ENCODE measurements at regions not wholly inside any gene's neighbourhood (a gene's known extent, or its start where the extent isn't known, plus 50 kb on each side); places are given as distances from the start of the nearest gene placed in this dataset.

- ChIA-PET CTCF (no interaction called here), POLR2A (no interaction called here)
- no peak for TF ChIP-seq POLR2AphosphoS5 (IDR thresholded peaks at IDR 0.05; ENCODE audit: low read depth, low read length)
- no peak for TF ChIP-seq TCF7L2 (IDR thresholded peaks at IDR 0.05; ENCODE audit: low read depth, low read length)
- no peak for TF ChIP-seq CTCF (IDR thresholded peaks at IDR 0.05)
- no peak for TF ChIP-seq REST (IDR thresholded peaks at IDR 0.05; ENCODE audit: insufficient read depth in 1 of 2, low read depth in 2 of 2, low read length in 1 of 2)
- no peak for TF ChIP-seq SIN3A (IDR thresholded peaks at IDR 0.05; ENCODE audit: borderline replicate concordance, insufficient read depth, low read depth, low read length)
- BruUV-seq (replicated peaks), result no TSS peak
- Histone ChIP-seq H3K27ac (ENCODE audit: low read length) (no peak overlapping the region), H3K4me1 (ENCODE audit: control insufficient read depth, insufficient read depth, low read length) (no peaks in the 10 kb centered on the region), H3K4me3 (ENCODE audit: low read depth in 2 of 2, low read length in 2 of 2) (no peak overlapping the region), H3K36me3 (ENCODE audit: control insufficient read depth, insufficient read depth, low read length) (no peaks in the 10 kb centered on the region), H3K27me3 (ENCODE audit: control insufficient read depth, insufficient read depth, low read length) (no peaks in the 10 kb centered on the region), H3K9me3 (ENCODE audit: control insufficient read depth, insufficient read depth, low read depth, low read length) (no peaks in the 10 kb centered on the region)
- in situ Hi-C loops (cut with HindIII; ENCODE audit: low pct_unique_long_range_greater_than_20kb, low sequenced_read_pairs) (no loop called here), intact Hi-C loops (cut with micrococcal nuclease; ENCODE audit: unreplicated experiment) (no loop called here)
- DNase-seq (ENCODE audit: low read depth, low spot score) (no peak), ATAC-seq (no peak)
Observed at GRCh38 chr16:79923431-79923830, 322.9 kb upstream of the MAF start.

GRCh38 chr16:79920685-79921084 lies 320.1 kb upstream of the MAF start:
- no peaks in the 10 kb centered on the region for H3K36me3 ChIP-seq (ENCODE audit: control insufficient read depth, insufficient read depth, low read length)
- no peaks in the 10 kb centered on the region for H3K9me3 ChIP-seq (ENCODE audit: control insufficient read depth, insufficient read depth, low read depth, low read length)
- no peaks in the 10 kb centered on the region for H3K27me3 ChIP-seq (ENCODE audit: control insufficient read depth, insufficient read depth, low read length)
- no peaks in the 10 kb centered on the region for H3K4me1 ChIP-seq (ENCODE audit: control insufficient read depth, insufficient read depth, low read length)
- H3K27ac ChIP-seq (ENCODE audit: low read length), result no peak overlapping the region
- ChIA-PET CTCF (no interaction called here), POLR2A (interaction anchor here (0.6 kb wide), 1 partner anchor 47 kb away, joined by 4 read pairs; no protein-coding TSS in a partner anchor)
- in situ Hi-C loops (cut with HindIII; ENCODE audit: low pct_unique_long_range_greater_than_20kb, low sequenced_read_pairs) (no loop called here), intact Hi-C loops (cut with micrococcal nuclease; ENCODE audit: unreplicated experiment) (no loop called here)
- no TSS peak for BruUV-seq (replicated peaks)
- no peak for TF ChIP-seq CTCF (IDR thresholded peaks at IDR 0.05)
- TF ChIP-seq TCF7L2 (IDR thresholded peaks at IDR 0.05; ENCODE audit: low read depth, low read length), result no peak
- no peak for TF ChIP-seq SIN3A (IDR thresholded peaks at IDR 0.05; ENCODE audit: borderline replicate concordance, insufficient read depth, low read depth, low read length)
- no peak for TF ChIP-seq POLR2AphosphoS5 (IDR thresholded peaks at IDR 0.05; ENCODE audit: low read depth, low read length)
- TF ChIP-seq REST (IDR thresholded peaks at IDR 0.05; ENCODE audit: insufficient read depth in 1 of 2, low read depth in 2 of 2, low read length in 1 of 2), result no peak
- DNase-seq (ENCODE audit: low read depth, low spot score) (no peak), ATAC-seq (no peak)
- H3K4me3 ChIP-seq (ENCODE audit: low read depth in 2 of 2, low read length in 2 of 2), result no peak overlapping the region
